ENCODE measurements at regions not wholly inside any gene's neighbourhood (a gene's known extent, or its start where the extent isn't known, plus 50 kb on each side); places are given as distances from the start of the nearest gene placed in this dataset.

DNA sequence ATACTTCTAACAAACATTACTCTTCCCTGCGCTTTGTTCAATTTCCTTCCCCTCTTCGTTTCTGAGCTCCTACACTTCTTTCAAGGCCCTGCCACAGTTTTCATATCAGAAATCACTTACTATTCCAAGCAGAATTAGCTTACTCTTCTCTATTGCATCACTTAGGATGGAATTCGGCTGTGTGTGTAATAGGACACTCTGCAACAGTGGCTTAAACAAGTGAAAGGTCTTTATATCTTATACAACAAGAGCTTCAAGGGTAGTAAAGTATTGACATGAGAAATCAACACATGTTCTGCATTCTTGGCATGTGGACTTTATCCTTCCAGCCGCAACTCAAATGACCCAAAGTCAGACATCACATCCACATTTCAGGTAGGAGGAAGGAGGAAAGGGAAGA, 279.6 kb downstream of the PCDH20 start:
- H3K4me3 Mint-ChIP-seq, result no peak overlapping the region
- no peak overlapping the region for H3K27ac Mint-ChIP-seq
- TF ChIP-seq, protein P1, sequence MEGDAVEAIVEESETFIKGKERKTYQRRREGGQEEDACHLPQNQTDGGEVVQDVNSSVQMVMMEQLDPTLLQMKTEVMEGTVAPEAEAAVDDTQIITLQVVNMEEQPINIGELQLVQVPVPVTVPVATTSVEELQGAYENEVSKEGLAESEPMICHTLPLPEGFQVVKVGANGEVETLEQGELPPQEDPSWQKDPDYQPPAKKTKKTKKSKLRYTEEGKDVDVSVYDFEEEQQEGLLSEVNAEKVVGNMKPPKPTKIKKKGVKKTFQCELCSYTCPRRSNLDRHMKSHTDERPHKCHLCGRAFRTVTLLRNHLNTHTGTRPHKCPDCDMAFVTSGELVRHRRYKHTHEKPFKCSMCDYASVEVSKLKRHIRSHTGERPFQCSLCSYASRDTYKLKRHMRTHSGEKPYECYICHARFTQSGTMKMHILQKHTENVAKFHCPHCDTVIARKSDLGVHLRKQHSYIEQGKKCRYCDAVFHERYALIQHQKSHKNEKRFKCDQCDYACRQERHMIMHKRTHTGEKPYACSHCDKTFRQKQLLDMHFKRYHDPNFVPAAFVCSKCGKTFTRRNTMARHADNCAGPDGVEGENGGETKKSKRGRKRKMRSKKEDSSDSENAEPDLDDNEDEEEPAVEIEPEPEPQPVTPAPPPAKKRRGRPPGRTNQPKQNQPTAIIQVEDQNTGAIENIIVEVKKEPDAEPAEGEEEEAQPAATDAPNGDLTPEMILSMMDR (conservative IDR thresholded peaks at IDR 0.05), result no peak

DNA sequence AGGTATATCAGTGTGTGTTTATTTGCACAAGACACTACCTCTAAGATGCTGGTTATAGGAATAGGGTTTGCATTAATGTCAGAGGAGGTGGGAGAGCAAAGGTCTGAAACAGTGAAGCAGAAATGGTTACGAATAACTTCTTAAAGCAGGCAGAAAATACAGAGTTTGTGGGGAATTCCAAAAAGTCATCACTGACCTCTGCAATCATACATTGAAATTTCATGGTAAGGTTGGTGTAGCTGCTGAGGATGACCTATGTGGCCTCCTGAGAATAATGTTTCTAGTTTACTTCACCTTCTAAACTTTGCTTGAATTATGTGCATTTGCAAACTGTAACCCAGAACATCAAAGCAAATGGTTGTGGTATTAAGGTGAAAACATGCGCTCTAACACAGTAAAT, 280.1 kb downstream of the PCDH20 start:
- Histone ChIP-seq H3K4me1 (ENCODE audit: control insufficient read depth, insufficient read depth, low read length) (no peaks in the 10 kb centered on the region), H3K9me3 (ENCODE audit: control insufficient read depth, low read length) (no peaks in the 10 kb centered on the region), H3K27me3 (ENCODE audit: control insufficient read depth, insufficient read depth, low read length, poor library complexity, severe bottlenecking) (no peaks in the 10 kb centered on the region), H3K9ac (ENCODE audit: extremely low read depth, low read length, poor library complexity, severe bottlenecking) (no peak overlapping the region), H3K36me3 (ENCODE audit: control insufficient read depth, insufficient read depth, low read length) (no peaks in the 10 kb centered on the region), H3K27ac (ENCODE audit: low read depth, low read length) (no peak overlapping the region), H3K4me3 (ENCODE audit: low read length) (no peak overlapping the region)
- H3K36me3 Mint-ChIP-seq (ENCODE audit: low read depth), result peaks cover 3% of the 10 kb centered on the region
- no peaks in the 10 kb centered on the region for H3K27me3 Mint-ChIP-seq (ENCODE audit: insufficient read depth)
- H3K27ac Mint-ChIP-seq, result no peak overlapping the region
- no peaks in the 10 kb centered on the region for H3K4me1 Mint-ChIP-seq
- TF ChIP-seq, protein P1 (conservative IDR thresholded peaks at IDR 0.05), result no peak
- 81 to 100% methylated on average over 1 to 2 of the region's 2 CpGs for WGBS, 2 experiments (ENCODE audit: insufficient coverage in 1 of 2, insufficient read length in 1 of 2)
- H3K4me3 Mint-ChIP-seq, result no peak overlapping the region
- DNase-seq, result no peak
- H3K9me3 Mint-ChIP-seq, result no peaks in the 10 kb centered on the region

More for the DNA sequence above, 279.6 kb downstream of the PCDH20 start:
- no peaks in the 10 kb centered on the region for H3K4me1 Mint-ChIP-seq
- H3K36me3 Mint-ChIP-seq (ENCODE audit: low read depth), result peaks cover 3% of the 10 kb centered on the region
- Histone ChIP-seq H3K27ac (ENCODE audit: low read depth, low read length) (no peak overlapping the region), H3K27me3 (ENCODE audit: control insufficient read depth, insufficient read depth, low read length, poor library complexity, severe bottlenecking) (no peaks in the 10 kb centered on the region), H3K4me1 (ENCODE audit: control insufficient read depth, insufficient read depth, low read length) (no peaks in the 10 kb centered on the region), H3K9me3 (ENCODE audit: control insufficient read depth, low read length) (no peaks in the 10 kb centered on the region), H3K36me3 (ENCODE audit: control insufficient read depth, insufficient read depth, low read length) (no peaks in the 10 kb centered on the region), H3K9ac (ENCODE audit: extremely low read depth, low read length, poor library complexity, severe bottlenecking) (no peak overlapping the region), H3K4me3 (ENCODE audit: low read length) (no peak overlapping the region)
- no peak for DNase-seq
- no peaks in the 10 kb centered on the region for H3K9me3 Mint-ChIP-seq
- H3K27me3 Mint-ChIP-seq (ENCODE audit: insufficient read depth), result no peaks in the 10 kb centered on the region
- 94% methylated on average over 2 to 4 of the region's 4 CpGs for WGBS, 2 experiments (ENCODE audit: insufficient coverage in 1 of 2, insufficient read length in 1 of 2)

DNA sequence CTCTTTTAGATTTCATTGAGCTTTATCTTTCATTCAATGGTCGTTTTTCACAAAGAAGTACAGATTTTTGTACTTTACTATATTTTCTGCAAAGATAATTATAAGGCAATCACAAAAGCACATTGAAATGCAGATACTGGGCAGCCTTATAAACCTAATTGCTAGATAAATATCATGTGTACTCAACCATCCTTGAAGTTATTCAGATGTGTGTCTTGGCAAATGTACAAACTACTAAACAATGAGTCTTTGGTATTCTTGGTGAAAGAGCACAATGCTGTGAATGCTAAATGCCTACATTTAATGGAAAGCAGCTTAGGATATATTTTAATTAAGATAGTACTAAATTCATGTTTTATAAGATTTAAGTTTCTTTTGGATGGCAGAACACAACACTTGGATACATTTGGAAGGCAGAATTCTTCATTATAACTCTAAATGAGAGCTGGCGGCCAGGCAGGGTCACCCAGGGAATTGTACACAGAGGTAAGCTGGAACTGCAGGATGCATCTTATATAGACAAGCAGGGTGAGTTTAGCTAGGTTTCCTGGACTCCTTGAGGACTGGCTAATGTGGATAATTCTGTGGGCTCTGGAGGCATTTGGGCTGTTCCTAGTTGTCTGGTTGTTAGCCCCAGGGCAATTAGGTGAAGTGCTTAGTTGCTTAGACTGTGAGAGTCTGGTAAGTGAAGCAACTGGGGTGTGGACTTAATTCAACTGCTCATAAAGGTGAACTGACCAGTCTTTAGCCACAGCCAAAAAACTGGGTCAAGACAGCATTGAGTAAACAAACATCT, 286.6 kb downstream of the PCDH20 start:
- H3K4me1 ChIP-seq (ENCODE audit: control insufficient read depth, insufficient read depth, low read length), result no peaks in the 10 kb centered on the region
- WGBS, 2 experiments (ENCODE audit: insufficient coverage in 1 of 2, insufficient read length in 1 of 2), result 85 to 100% methylated on average over 1 to 2 of the region's 2 CpGs
- Mint-ChIP-seq H3K9me3 (peaks cover 24% of the 10 kb centered on the region), H3K4me1 (peaks cover 9% of the 10 kb centered on the region), H3K36me3 (ENCODE audit: low read depth) (peaks cover 25% of the 10 kb centered on the region), H3K4me3 (no peak overlapping the region), H3K27me3 (ENCODE audit: insufficient read depth) (no peaks in the 10 kb centered on the region), H3K27ac (no peak overlapping the region)
- DNase-seq, result no peak
- H3K36me3 ChIP-seq (ENCODE audit: control insufficient read depth, insufficient read depth, low read length), result no peaks in the 10 kb centered on the region
- H3K27ac ChIP-seq (ENCODE audit: low read depth, low read length), result no peak overlapping the region
- H3K27me3 ChIP-seq (ENCODE audit: control insufficient read depth, insufficient read depth, low read length, poor library complexity, severe bottlenecking), result no peaks in the 10 kb centered on the region
- H3K9ac ChIP-seq (ENCODE audit: extremely low read depth, low read length, poor library complexity, severe bottlenecking), result no peak overlapping the region
- peaks cover 11% of the 10 kb centered on the region for H3K9me3 ChIP-seq (ENCODE audit: control insufficient read depth, low read length)
- TF ChIP-seq, protein P1 (conservative IDR thresholded peaks at IDR 0.05), result no peak
- H3K4me3 ChIP-seq (ENCODE audit: low read length), result no peak overlapping the region

Data from endodermal cell (in vitro differentiated cells).